Loucy (cell line): ENCODE measurements at regions not wholly inside any gene's neighbourhood (a gene's known extent, or its start where the extent isn't known, plus 50 kb on each side); places are given as distances from the start of the nearest gene placed in this dataset.

Experiments
- EZH2phosphoT487 ChIP-seq: fragments of 200-600 bp; IDR thresholded peaks from 2 replicates; pipeline ENCODE4 v1.6.1; 2018; ENCODE audit warnings: antibody characterized with exemption, mild to moderate bottlenecking, moderate library complexity, borderline replicate concordance
- TF ChIP-seq, protein P1 (sequence below): fragments of 200-600 bp; sonication (generic); conservative IDR thresholded peaks from 2 replicates; pipeline ENCODE4 v1.5.1; 2014; ENCODE audit warnings: mild to moderate bottlenecking, antibody characterized with exemption, low read length

DNA sequence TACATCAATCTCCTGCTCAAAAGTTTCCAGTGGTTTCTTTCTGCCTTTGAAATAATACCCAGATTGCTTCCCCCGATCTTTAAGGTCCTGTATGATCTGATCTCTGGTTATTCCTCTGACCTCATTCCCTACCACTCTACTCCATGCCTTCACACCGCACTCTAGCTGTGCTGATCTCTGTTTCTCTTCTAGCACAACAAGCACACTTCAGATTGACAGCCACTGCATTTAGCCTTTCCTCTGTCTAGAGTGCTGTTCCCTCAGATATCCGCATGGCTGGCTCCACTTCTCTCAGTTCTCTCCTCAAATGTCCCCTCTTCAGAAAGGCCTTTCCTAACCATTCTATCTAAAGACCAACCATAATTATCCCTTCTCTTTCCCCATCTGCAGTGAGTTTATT is 370.4 kb upstream of the FGF13 start:
- TF ChIP-seq, protein P1, sequence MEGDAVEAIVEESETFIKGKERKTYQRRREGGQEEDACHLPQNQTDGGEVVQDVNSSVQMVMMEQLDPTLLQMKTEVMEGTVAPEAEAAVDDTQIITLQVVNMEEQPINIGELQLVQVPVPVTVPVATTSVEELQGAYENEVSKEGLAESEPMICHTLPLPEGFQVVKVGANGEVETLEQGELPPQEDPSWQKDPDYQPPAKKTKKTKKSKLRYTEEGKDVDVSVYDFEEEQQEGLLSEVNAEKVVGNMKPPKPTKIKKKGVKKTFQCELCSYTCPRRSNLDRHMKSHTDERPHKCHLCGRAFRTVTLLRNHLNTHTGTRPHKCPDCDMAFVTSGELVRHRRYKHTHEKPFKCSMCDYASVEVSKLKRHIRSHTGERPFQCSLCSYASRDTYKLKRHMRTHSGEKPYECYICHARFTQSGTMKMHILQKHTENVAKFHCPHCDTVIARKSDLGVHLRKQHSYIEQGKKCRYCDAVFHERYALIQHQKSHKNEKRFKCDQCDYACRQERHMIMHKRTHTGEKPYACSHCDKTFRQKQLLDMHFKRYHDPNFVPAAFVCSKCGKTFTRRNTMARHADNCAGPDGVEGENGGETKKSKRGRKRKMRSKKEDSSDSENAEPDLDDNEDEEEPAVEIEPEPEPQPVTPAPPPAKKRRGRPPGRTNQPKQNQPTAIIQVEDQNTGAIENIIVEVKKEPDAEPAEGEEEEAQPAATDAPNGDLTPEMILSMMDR = no peak
- TF ChIP-seq EZH2phosphoT487 = no peak
